HG03571 (cell line): ENCODE measurements at regions not wholly inside any gene's neighbourhood (a gene's known extent, or its start where the extent isn't known, plus 50 kb on each side); places are given as distances from the start of the nearest gene placed in this dataset.

Experiments
- ATAC-seq: cut with Tn5 transposase; IDR thresholded peaks from one replicate; pipeline ENCODE4 v1.9.1; 2021; ENCODE audit not compliant: unreplicated experiment

DNA sequence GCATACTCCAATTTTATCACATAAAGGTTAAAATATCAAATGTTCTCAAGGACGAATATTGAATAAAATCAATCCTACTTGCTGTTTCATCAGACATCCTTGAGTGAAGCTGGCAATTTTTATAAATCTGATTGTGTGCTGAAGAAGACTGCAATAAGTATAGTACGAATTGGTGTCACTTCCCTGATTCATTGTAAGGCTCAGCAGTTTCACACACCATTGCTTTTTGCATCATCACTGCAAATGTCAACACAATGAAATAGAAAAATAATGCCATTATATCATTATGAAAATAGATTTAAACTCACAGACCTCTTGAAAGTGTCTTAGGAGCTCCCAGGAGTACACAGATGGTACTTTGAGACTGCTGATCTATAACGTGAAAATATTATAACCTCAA, 172.5 kb downstream of the ANKRD50 start:
- ATAC-seq: no peak

- no peak for ATAC-seq
Observed at GRCh38 chr4:124541652-124542420, 170.7 kb downstream of the ANKRD50 start.

DNA sequence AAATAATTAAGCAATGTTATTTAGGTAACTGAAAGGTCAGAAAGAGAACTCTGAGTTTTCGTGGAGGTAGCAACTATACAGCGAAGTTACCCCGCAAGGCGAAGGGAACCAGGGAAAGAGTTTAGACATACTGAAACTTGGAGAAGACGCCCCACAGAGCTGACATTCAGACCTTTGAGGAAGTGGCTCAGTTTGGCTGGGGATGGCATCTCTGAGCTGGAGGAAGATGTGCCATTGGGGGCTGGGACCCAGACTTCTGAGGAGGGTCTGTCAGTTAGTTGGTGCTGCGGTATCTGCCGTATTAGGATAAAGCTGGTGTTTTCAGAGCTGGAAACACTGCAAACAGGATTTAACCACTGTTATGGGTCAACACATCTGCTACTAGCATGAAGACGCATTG, 156.6 kb downstream of the ANKRD50 start:
- no peak for ATAC-seq

GRCh38 chr4:124564121-124564520, 148.4 kb downstream of the ANKRD50 start:
- no peak for ATAC-seq

GRCh38 chr4:124565371-124565770, 147.2 kb downstream of the ANKRD50 start:
- no peak for ATAC-seq

- no peak for ATAC-seq
Observed at GRCh38 chr4:124566030-124566429, 146.5 kb downstream of the ANKRD50 start.

GRCh38 chr4:124573056-124573455, 139.5 kb downstream of the ANKRD50 start:
- ATAC-seq: no peak

DNA sequence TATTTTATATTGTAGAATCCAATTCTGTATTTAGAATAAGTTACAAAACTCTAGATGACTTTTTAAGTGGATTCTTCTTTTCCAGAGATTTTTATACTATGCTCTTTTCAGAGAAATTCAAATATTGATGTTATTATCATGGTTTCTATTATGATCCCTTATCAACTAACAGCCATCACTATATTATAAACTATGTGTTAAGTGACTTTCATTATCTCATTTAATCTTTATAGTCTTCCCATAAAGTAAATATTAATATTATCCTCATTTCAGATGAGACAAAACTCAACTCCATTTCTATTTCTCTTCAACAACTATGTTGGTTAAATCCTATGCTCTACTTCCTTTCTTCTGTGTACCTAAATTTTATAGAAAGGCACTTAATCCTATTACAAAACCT, 132.6 kb downstream of the ANKRD50 start:
- no peak for ATAC-seq

GRCh38 chr4:124583797-124584196, 128.7 kb downstream of the ANKRD50 start:
- no peak for ATAC-seq

DNA sequence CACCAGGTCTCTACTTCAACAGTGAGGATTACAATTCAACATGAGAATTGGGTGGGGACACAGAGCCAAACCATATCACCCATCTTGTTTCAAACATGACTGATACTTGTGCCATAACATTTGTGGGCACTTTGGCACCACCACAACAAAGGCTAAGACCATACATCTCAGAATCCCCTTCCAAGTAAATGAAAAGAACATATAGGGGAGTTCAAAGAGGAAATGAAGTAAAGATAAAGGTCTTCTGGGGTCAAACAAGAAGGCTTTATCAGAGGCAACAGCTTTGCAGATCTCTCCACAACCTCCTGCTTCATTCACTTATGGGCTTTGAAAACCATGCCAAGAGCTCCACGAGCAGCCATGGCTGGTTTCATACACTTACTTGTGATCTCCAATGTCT, 122.7 kb downstream of the ANKRD50 start:
- ATAC-seq: no peak

- no peak for ATAC-seq
Observed at GRCh38 chr4:124590480-124590879, 122.1 kb downstream of the ANKRD50 start.

GRCh38 chr4:124591637-124592036, 120.9 kb downstream of the ANKRD50 start:
- no peak for ATAC-seq

- ATAC-seq: no peak
Observed at GRCh38 chr4:124593494-124593893, 119.0 kb downstream of the ANKRD50 start.

DNA sequence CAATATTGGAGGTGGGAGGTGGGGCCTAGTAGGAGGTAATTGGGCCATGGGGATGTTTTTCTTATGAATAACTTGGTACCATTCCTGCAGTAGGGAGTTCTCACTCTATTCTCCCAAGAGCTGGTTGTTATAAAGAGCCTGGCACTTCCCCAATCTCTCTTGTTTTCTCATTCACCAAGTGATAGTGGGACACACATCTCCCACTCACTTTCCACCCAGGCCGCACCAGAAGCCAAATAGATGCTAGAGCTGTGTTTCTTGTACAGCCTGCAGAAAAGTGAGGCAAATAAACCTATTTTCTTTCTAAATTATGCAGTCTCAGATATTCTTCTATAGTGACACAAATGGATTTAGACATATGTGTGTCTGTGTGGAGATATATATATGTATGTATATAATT, 117.6 kb downstream of the ANKRD50 start:
- no peak for ATAC-seq

- no peak for ATAC-seq
Observed at GRCh38 chr4:124596816-124597215, 115.7 kb downstream of the ANKRD50 start.

- ATAC-seq: no peak
Observed at GRCh38 chr4:124610211-124610610, 102.3 kb downstream of the ANKRD50 start.
